Adrenal gland (tissue), 5 donors: ENCODE measurements at regions not wholly inside any gene's neighbourhood (a gene's known extent, or its start where the extent isn't known, plus 50 kb on each side); places are given as distances from the start of the nearest gene placed in this dataset.

Experiments used
- POLR2A ChIP-seq, 2 donors: fragments of 450-650 bp; IDR thresholded peaks; one replicate each; pipeline ENCODE4 v1.6.1; 2017; ENCODE audit warnings: antibody characterized with exemption in 2 of 2, mild to moderate bottlenecking in 2 of 2, moderate library complexity in 1 of 2
- TF ChIP-seq, protein P1 (sequence below), 6 experiments: fragments of 450-650 bp in 4 of 6; fragments of 200-600 bp in 2 of 6; sonication (generic) in 1 of 6; IDR thresholded peaks; 1 replicate in 5 of 6; 2 replicates in 1 of 6; pipeline versions ENCODE4 v1.5.1 to v1.8.0; 2016 to 2021; ENCODE audit warnings: antibody characterized with exemption in 6 of 6, mild to moderate bottlenecking in 2 of 6, moderate library complexity in 1 of 6
- donor health status: DM: no; HTN: no; CAD: no.

DNA sequence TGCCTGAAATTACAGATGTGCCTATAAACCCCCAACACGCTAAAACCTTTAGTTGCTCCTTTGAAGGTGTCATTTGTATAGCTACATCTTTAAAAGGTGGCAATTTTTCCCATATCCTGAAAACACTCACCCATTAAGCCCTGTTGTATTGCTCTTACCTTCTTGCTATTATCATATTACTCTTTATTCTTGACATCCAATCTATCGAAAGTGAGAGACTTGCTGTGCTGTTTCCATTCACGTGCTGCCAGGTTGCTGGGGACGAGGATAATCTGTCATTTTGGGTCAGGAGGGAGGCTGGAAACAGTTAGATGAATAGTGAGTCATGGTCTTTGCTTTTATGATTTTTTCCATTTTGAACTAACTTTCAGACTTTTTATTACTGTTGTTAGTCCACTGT is 213.0 kb upstream of the PRMT6 start:
- TF ChIP-seq, protein P1, sequence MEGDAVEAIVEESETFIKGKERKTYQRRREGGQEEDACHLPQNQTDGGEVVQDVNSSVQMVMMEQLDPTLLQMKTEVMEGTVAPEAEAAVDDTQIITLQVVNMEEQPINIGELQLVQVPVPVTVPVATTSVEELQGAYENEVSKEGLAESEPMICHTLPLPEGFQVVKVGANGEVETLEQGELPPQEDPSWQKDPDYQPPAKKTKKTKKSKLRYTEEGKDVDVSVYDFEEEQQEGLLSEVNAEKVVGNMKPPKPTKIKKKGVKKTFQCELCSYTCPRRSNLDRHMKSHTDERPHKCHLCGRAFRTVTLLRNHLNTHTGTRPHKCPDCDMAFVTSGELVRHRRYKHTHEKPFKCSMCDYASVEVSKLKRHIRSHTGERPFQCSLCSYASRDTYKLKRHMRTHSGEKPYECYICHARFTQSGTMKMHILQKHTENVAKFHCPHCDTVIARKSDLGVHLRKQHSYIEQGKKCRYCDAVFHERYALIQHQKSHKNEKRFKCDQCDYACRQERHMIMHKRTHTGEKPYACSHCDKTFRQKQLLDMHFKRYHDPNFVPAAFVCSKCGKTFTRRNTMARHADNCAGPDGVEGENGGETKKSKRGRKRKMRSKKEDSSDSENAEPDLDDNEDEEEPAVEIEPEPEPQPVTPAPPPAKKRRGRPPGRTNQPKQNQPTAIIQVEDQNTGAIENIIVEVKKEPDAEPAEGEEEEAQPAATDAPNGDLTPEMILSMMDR (IDR thresholded peaks at IDR 0.05): no peak
- TF ChIP-seq POLR2A (IDR thresholded peaks at IDR 0.05): no peak
